ENCODE measurements at regions not wholly inside any gene's neighbourhood (a gene's known extent, or its start where the extent isn't known, plus 50 kb on each side); places are given as distances from the start of the nearest gene placed in this dataset.

DNA sequence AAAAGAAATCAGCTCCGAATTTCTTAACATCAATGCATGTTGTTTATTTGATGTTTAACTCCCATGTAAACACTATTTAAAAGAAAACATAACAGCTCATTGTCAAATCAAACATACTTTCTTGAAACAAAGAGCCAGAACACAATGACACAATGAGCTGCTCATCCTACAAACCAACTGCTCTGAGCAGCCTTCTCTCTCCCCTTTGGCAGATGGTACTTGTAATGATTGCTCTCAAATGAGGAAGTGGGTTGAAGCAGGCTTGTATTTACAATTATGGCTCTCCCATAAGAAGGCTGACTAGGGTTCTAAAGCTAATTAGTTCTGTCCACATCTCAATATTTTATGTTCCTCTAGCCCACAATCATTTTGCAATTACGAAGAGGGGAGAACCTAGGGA lies 637.8 kb upstream of the ADGRL3 start:
- Histone ChIP-seq H3K36me3 (replicated peaks; ENCODE audit: insufficient read depth, low read depth) (no peaks in the 10 kb centered on the region), H3K4me1 (ENCODE audit: insufficient read depth) (no peaks in the 10 kb centered on the region), H3K9me3 (ENCODE audit: low read depth) (no peaks in the 10 kb centered on the region), H3K79me2 (no peaks in the 10 kb centered on the region), H3K27me3 (no peaks in the 10 kb centered on the region), H3K4me2 (no peak overlapping the region), H3K4me3 (no peak overlapping the region), H2AFZ (no peak overlapping the region), H3K27ac (no peak overlapping the region), H4K20me1 (ENCODE audit: insufficient read depth, poor library complexity, severe bottlenecking) (no peaks in the 10 kb centered on the region), H3K9me2 (replicated peaks; ENCODE audit: insufficient read depth) (no peaks in the 10 kb centered on the region)
- TF ChIP-seq EZH2phosphoT487 (IDR thresholded peaks at IDR 0.05; ENCODE audit: low read depth, severe bottlenecking, unreplicated experiment) (no peak), EZH2 (IDR thresholded peaks at IDR 0.05; ENCODE audit: borderline replicate concordance) (no peak)
- TF ChIP-seq, protein P1, sequence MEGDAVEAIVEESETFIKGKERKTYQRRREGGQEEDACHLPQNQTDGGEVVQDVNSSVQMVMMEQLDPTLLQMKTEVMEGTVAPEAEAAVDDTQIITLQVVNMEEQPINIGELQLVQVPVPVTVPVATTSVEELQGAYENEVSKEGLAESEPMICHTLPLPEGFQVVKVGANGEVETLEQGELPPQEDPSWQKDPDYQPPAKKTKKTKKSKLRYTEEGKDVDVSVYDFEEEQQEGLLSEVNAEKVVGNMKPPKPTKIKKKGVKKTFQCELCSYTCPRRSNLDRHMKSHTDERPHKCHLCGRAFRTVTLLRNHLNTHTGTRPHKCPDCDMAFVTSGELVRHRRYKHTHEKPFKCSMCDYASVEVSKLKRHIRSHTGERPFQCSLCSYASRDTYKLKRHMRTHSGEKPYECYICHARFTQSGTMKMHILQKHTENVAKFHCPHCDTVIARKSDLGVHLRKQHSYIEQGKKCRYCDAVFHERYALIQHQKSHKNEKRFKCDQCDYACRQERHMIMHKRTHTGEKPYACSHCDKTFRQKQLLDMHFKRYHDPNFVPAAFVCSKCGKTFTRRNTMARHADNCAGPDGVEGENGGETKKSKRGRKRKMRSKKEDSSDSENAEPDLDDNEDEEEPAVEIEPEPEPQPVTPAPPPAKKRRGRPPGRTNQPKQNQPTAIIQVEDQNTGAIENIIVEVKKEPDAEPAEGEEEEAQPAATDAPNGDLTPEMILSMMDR (IDR thresholded peaks at IDR 0.05; ENCODE audit: poor library complexity): no peak
- 58% methylated on average over 2 of the region's 2 CpGs for WGBS (ENCODE audit: low lambda C conversion rate, missing lambda C conversion rate)
- no peak for DNase-seq (ENCODE audit: low spot score)

DNA sequence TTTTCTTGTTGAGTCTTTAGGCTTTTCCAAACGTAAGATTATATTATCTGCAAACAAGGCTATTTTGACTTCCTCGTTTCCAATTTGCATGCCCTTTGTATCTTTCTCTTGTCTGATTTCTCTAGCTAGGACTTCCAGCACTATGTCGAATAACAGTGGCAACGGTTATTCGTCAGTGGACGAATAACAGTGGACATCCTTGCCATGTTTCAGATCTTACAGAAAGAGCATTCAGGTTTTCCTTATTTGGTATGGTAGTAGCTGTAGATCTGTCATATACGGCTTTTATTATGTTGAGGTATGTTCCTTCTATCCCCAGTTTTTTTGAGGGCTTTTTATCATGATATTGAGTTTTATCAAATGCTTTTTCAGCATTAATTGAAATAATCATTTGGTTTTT lies 634.6 kb upstream of the ADGRL3 start:
- WGBS (ENCODE audit: low lambda C conversion rate, missing lambda C conversion rate): 88% methylated on average over 7 of the region's 7 CpGs
- no peak overlapping the region for H3K4me2 ChIP-seq
- TF ChIP-seq EZH2phosphoT487 (IDR thresholded peaks at IDR 0.05; ENCODE audit: low read depth, severe bottlenecking, unreplicated experiment) (no peak), EZH2 (IDR thresholded peaks at IDR 0.05; ENCODE audit: borderline replicate concordance) (no peak)
- TF ChIP-seq, protein P1 (IDR thresholded peaks at IDR 0.05; ENCODE audit: poor library complexity): no peak
- H3K4me1 ChIP-seq (ENCODE audit: insufficient read depth): no peaks in the 10 kb centered on the region
- no peaks in the 10 kb centered on the region for H3K79me2 ChIP-seq
- no peaks in the 10 kb centered on the region for H4K20me1 ChIP-seq (ENCODE audit: insufficient read depth, poor library complexity, severe bottlenecking)
- no peaks in the 10 kb centered on the region for H3K27me3 ChIP-seq
- H3K4me3 ChIP-seq: no peak overlapping the region
- no peak for DNase-seq (ENCODE audit: low spot score)
- no peaks in the 10 kb centered on the region for H3K9me3 ChIP-seq (ENCODE audit: low read depth)
- no peak overlapping the region for H3K27ac ChIP-seq
- no peak overlapping the region for H2AFZ ChIP-seq
- no peaks in the 10 kb centered on the region for H3K9me2 ChIP-seq (replicated peaks; ENCODE audit: insufficient read depth)
- no peaks in the 10 kb centered on the region for H3K36me3 ChIP-seq (replicated peaks; ENCODE audit: insufficient read depth, low read depth)

DNA sequence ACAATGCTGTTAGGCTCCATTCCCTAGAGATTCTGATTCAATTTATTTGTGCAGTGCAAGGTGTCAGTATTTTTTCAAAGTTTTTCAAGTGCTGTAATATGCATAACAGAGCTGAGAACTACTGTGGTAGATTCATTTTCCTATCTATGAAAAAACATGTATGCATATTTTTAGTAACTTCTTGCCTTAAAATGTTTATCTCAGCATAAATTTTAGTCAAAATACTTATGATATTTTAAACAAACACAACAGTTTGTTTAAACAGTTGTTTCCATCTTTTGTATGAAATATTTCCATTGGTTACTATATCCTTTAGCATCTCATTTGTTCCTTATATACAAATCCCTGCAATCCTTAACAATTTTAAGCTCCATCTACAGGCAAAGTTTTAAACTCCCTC lies 624.8 kb upstream of the ADGRL3 start:
- H3K9me3 ChIP-seq (ENCODE audit: low read depth): no peaks in the 10 kb centered on the region
- H4K20me1 ChIP-seq (ENCODE audit: insufficient read depth, poor library complexity, severe bottlenecking): no peaks in the 10 kb centered on the region
- no peaks in the 10 kb centered on the region for H3K79me2 ChIP-seq
- H3K4me2 ChIP-seq: no peak overlapping the region
- no peaks in the 10 kb centered on the region for H3K9me2 ChIP-seq (replicated peaks; ENCODE audit: insufficient read depth)
- H3K4me3 ChIP-seq: no peak overlapping the region
- no peak overlapping the region for H3K27ac ChIP-seq
- H3K4me1 ChIP-seq (ENCODE audit: insufficient read depth): no peaks in the 10 kb centered on the region
- no peak for DNase-seq (ENCODE audit: low spot score)
- no peaks in the 10 kb centered on the region for H3K27me3 ChIP-seq
- H3K36me3 ChIP-seq (replicated peaks; ENCODE audit: insufficient read depth, low read depth): no peaks in the 10 kb centered on the region
- no peak for TF ChIP-seq EZH2phosphoT487 (IDR thresholded peaks at IDR 0.05; ENCODE audit: low read depth, severe bottlenecking, unreplicated experiment)
- no peak for TF ChIP-seq EZH2 (IDR thresholded peaks at IDR 0.05; ENCODE audit: borderline replicate concordance)
- TF ChIP-seq, protein P1 (IDR thresholded peaks at IDR 0.05; ENCODE audit: poor library complexity): no peak
- no peak overlapping the region for H2AFZ ChIP-seq

DNA sequence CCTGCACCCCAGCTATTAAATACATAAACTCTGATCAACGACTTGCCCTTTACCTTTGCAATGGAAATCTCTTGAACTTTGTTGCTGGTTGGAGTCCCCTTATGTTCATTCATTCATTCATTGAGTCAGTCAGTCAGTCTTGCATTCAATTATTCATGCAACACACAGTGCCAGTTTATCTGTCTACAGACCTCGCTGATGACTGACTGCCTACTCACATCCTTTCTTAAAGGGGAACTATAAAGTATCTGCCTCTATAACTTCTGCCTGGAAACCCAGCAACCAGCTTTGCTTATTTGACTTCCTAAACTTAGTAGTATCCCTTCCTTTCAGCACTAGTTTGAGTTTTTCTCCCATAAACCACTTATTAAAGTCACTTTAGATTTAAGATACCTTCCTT lies 620.8 kb upstream of the ADGRL3 start:
- H3K9me3 ChIP-seq (ENCODE audit: low read depth): no peaks in the 10 kb centered on the region
- no peak for TF ChIP-seq EZH2 (IDR thresholded peaks at IDR 0.05; ENCODE audit: borderline replicate concordance)
- TF ChIP-seq EZH2phosphoT487 (IDR thresholded peaks at IDR 0.05; ENCODE audit: low read depth, severe bottlenecking, unreplicated experiment): no peak
- TF ChIP-seq, protein P1 (IDR thresholded peaks at IDR 0.05; ENCODE audit: poor library complexity): no peak
- no peak overlapping the region for H3K4me3 ChIP-seq
- no peaks in the 10 kb centered on the region for H3K9me2 ChIP-seq (replicated peaks; ENCODE audit: insufficient read depth)
- no peaks in the 10 kb centered on the region for H4K20me1 ChIP-seq (ENCODE audit: insufficient read depth, poor library complexity, severe bottlenecking)
- no peaks in the 10 kb centered on the region for H3K4me1 ChIP-seq (ENCODE audit: insufficient read depth)
- WGBS (ENCODE audit: low lambda C conversion rate, missing lambda C conversion rate): 71% methylated on average over 2 of the region's 2 CpGs
- H3K4me2 ChIP-seq: no peak overlapping the region
- no peak for DNase-seq (ENCODE audit: low spot score)
- H2AFZ ChIP-seq: no peak overlapping the region
- H3K27me3 ChIP-seq: no peaks in the 10 kb centered on the region
- no peak overlapping the region for H3K27ac ChIP-seq
- H3K79me2 ChIP-seq: no peaks in the 10 kb centered on the region
- H3K36me3 ChIP-seq (replicated peaks; ENCODE audit: insufficient read depth, low read depth): no peaks in the 10 kb centered on the region

All from hepatocyte (in vitro differentiated cells).